GM19468 (cell line): ENCODE measurements at regions not wholly inside any gene's neighbourhood (a gene's known extent, or its start where the extent isn't known, plus 50 kb on each side); places are given as distances from the start of the nearest gene placed in this dataset.

Experiments
- ATAC-seq: cut with Tn5 transposase; IDR thresholded peaks from one replicate; pipeline ENCODE4 v1.9.1; 2021; ENCODE audit warnings: mild to moderate bottlenecking, moderate library complexity, moderate number of reproducible peaks; ENCODE audit not compliant: unreplicated experiment; ENCODE audit errors: extremely low read depth

DNA sequence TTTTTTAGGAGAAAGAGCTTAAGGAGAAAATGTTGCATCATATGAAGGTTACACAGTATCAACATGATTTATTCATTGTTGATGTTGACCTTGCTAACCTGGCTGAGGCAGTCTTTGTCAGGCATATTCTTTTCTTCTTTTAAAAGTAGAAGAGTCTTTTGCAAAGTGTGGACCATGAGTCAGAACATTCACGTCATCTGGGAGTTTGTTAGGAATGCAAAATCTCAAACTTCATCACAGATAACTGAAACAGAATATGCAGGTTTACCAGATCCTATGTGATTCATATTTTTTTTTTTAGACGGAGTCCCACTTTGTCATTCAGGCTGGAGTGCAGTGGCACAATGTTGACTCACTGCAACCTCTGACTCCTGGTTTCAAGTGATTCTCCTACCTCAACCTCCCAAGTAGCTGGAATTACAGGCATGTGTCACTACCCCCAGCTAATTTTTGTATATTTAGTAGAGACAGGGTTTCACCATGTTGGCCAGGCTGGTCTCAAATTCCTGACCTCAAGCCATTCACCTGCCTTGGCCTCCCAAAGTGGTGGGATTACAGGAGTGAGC, 530.4 kb upstream of the BTBD3 start:
- ATAC-seq = no peak

DNA sequence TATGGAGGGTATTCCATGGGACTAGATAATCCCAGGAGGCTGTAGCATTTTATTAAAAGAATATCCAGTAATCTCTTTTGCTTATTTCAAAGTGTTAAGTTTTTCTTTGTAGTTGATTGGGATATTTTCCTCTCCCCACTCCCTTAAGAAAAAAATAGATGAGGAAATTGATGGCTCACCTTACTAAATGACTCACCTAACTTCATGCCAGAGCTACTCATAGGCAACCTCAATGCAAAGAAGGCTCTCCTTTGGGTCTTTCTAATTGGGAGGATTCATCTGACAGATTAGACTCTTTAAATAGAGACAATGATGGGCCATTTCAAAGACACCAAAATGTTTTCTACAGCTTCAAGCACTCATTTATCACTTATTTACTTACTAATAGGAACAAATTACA, 528.5 kb upstream of the BTBD3 start:
- ATAC-seq = no peak

DNA sequence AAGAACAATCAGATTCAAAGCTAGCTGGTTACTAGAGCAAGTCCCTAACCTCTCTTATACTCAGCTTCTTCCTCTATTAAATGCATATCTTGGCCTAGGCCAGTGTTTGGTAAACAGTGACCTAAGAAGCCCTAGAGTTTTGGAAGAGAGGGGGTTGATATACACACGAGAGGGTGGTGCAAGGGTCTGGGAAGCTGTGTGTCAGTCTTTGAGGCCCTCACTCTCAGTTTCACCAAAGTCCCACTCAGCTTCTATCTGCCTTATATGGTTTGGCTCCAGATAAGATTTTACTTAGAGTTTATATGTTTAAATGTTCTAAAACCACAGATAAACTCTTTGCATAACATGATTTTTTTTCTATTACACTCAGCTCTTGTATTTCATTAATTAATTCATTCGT, 526.1 kb upstream of the BTBD3 start:
- ATAC-seq = no peak

DNA sequence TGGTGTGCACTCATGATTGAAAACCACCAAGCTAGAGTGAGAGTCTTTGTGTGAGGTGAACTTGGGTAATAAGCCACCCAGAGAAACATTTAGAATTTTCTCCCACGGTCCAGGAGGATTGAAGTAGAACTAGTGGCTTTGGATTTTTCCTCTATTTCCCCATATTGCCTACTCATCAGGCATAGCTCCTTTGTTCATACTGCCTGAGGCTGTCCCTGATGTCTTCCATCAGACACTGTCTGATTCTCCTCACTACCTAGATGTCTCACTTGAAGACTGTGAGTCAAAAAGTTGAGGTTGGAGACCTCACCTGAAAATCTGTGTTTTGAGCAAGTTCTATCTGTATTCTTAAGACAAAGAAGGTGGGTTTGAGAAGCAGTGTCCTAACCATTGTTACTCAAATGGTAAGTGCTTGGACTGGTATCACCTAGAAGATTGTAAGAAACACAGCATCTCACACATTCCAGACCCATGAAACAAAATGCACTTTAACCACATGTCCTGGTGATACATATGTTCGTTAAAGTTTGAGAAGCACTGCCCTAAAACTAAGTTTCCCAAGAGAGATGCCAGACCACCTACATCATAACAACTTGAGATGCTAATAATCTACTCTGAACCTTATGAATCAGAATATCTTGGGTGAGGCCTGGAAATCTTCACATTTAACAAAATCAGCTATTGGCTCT, 523.4 kb upstream of the BTBD3 start:
- ATAC-seq = no peak

DNA sequence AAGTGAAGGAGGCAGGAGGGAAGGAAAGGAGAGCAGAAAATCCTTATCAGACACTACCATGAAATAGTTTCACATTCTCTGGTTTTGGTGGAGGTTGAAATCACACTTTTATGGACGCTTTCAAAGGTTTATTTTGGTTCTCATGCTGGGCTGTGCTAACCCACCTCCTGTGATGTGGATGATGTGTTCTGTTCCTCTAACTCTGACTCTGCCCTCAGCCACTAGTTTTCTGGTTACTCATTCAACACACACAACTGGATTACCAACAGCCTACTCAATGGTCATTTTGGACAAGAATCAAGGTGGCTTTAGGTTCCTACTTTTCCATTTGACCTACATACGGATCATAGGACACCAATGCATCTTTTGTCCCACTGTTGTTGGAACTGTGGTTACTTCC, 522.1 kb upstream of the BTBD3 start:
- ATAC-seq = no peak

DNA sequence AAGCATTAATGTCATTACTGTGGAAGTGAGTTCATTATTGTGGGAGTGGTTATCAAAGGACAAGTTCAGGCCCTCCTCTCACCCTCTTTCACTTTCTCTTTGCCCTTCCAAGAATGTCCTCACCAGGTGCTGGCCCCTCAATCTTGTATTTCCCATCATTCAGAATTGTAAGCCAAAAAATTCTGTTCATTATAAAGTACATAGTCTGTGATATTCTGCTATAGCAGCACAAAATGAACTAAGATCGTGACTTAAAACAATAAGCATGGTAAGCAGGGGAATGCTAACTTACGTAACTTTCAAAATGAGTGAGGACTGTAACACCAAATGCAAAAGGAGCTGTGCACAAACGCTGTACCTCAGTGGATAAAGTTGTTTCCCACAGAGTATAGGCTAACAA, 515.7 kb upstream of the BTBD3 start:
- ATAC-seq = no peak

DNA sequence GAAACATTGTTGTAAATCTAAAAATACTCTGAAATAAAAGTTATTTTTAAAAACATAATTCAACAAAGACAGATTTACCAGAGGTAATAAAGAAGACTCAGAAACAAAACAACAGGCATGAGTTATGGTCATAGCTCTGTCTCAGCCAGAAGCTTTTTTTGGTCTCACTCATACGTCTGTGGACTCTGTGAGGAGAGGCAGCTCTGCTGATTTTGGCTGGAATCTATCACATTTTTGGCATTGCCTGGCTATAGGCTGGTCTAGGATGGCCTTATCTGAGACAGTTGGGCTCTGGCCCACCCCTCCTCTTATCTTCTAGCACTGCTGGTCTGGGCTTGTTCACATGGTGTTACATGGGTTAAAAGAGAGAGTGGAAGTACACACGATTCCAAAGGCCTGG, 514.0 kb upstream of the BTBD3 start:
- no peak for ATAC-seq

DNA sequence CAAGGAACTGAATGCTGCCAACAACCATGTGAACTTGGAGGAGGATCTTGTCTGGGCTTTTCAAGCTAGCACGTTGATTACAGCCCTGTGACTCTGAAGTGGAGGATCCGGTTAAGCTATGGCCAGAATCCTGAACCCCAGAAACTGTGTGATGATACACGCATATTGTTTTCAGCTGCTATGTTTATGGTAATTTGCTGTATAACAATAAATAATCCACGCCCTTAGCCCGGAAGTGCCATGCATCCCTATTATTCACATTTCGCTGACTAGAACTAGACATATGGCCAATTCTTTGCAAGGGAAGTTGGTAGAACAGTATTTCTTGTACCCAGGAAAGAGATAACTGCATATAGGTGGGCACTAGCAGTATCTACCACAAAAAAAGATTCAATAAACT, 510.8 kb upstream of the BTBD3 start:
- ATAC-seq = no peak

DNA sequence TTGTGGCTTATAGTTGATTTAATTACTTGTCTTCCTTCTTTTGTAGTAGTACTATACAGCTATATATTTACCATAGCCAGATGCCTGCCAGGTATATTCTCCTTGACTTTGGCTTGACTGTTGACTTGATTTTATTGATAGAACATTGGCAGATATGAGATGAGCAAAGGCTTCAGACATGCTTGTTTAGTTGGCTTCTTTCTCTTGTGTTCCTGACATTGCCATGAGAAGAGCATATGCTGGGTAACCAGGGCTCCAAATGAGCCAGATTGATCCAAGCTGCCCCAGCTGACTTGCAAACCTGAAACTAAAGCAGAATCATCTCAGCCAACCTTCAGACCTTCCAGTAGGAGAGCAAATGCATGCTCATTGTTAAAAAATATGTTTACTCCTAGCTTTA, 508.1 kb upstream of the BTBD3 start:
- ATAC-seq = no peak

DNA sequence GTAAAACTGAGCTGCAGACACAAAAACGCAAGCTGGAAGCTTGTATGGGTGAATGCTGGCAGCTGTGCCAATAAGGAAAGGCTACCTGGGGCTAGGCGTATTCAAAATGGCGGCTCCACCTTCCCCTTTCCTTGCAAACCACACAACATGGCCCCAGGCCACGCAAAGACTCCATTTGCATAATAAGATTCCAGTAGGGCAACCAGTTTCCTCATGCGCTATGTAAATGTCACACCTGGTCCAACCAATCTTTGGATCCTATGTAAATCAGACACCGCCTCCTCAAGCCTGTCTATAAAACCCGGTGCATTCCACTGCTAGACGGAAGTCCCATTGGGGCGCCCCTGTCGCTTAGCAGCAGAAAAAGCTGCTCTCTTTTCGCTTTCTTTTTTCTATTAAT, 505.9 kb upstream of the BTBD3 start:
- ATAC-seq = no peak

DNA sequence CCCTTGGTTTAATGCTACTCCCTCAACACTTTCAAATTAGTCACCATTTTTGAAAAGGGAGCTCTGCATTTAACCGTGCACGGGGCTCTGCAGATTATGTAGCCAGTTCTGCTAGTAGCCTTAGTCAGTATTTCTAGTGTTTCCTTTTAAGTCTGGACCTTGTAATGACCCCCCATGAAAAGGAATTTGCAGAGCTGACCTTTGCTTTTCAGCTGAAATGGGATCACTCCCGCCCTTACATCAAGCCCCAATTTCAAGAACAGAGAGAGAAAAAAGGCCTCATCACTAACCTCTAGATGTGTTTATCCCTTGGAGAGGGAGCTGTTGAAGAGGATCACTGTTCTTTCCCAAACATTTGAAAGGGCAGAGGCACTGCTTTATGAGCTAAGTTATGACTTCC, 490.7 kb upstream of the BTBD3 start:
- ATAC-seq = no peak

DNA sequence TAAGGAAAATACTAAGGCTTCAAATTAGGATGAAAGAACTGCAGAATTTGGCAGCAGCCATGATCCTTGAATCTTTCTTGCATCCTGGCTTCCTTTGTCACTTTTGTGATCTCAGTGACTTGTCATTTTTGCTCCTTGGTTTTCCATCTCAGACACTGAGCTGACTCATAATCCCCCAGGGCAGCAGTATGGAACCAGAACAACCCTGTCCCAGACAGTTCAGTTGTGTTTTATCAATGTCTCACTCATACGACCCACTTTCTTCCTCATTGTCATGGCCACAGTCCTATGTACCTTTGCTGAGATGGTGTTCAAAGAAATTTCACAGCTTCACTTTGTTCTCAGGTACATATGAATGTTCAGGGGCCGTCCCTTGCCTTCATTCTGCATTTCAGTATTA, 488.5 kb upstream of the BTBD3 start:
- ATAC-seq = no peak

DNA sequence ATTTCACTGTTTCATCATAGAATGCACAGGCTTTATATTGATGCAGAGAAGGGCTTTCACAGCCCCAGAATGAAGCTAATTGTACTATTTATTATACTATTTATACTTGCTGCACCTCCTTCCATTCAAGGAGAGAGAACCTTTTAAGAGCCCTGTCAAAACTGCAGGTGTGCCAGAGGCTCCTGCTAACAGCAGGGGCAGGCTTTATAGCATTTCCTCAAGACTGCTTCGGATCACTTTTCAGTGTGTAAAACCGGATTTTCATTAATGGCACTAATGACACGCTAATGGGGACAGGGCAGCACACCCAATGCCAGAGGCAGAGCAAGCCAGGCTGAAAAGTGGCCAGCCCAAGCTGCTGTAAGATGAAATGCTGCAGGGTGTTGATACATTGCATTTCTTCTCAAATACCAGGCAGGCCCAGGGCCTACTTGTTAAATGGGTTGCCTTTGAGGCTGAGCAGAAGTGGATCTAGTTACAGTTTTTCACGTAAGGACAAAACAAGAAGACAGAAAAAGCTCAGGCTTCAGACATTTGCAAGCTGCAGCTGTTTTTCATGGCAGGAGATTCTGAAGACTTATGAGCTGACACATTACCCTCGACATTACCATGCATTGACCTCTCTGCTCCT, 487.7 kb upstream of the BTBD3 start:
- ATAC-seq = no peak

DNA sequence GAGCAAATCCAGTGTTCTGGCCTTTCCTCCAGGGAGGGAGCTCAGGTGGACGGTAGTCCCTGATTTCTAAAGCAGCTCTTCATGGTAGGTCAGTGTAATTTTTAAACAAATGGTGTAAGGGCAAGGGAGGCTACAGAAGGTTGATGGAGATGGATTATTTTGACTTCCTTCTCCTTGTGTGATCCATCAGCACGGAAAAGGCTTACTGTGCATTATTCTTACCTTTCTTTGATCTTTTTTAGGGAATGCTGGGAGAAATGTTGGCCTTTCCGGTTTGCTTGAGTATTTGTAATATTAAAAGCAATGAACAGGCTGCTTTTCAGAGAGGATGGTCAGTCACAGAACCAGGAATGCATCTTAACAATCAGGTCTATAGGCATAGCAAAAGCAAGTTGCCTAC, 487.0 kb upstream of the BTBD3 start:
- ATAC-seq = no peak

DNA sequence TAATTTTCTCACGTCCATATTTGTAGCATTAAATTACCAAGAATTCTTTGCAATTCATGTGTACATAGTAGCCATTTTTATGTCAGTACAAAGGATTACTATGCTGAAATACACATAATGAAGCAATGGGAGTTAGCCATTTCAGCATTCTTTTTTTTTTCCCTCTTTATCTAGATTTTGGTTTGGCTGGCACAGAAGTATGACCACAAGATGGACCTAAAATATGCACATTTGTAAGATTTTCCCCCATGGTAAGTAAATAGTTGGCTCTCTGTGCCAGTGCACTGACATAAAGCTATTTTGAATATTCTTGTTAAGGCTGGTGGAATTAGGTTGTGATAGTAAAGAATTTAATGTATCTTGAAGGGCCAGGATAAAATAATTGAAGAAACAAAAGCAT, 486.1 kb upstream of the BTBD3 start:
- ATAC-seq = no peak

DNA sequence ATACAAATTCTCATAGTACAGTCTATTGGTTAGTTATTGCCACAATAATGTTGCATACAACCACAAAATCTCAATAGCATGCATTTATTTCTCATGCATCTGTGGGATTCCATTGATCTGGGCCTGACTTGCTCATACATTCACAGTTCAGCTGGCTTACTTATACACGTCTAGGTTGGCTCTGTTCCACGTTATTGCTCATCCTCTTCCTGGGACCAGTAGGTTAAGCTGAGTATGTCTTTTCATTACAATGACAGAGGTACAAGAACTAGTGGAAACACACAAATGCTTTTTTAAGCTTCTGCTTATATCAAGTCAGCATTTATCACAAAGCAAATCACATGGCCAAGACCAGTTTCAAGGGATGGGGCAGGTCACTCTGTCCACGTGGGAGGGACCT, 485.3 kb upstream of the BTBD3 start:
- no peak for ATAC-seq

DNA sequence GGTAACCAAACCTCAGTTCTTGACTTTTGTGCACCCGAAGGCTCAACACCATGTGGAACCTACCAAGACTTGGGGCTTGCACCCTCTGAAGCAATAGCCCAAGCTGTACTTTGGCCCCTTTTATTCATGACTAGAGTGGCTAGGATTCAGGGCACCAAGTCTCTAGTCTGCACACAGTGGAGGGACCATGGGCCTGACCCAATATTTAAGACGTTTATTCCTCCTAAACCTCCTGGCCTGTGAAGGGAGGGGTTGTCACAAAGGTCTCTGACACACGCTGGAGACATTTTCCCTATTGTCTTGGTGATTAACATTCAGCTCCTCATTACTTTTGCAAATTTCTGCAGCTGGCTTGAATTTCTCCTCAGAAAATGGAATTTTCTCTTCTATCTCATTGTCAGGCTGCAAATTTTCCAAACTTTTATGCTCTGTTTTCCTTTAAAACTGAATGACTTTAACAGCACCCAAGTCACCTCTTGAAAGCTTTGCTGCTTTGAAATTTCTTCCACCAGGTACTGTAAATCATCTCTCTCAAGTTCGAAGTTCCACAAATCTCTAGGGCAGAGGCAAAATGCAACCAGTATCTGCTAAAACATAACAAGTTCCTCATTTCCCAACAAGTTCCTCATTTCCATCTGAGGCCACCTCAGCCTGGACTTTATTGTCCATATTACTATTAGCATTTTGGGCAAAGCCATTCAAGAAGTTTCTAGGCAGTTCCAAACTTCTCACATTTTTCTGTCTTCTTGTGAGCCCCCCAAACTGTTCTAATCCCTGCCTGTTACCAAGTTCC, 481.4 kb upstream of the BTBD3 start:
- no peak for ATAC-seq

DNA sequence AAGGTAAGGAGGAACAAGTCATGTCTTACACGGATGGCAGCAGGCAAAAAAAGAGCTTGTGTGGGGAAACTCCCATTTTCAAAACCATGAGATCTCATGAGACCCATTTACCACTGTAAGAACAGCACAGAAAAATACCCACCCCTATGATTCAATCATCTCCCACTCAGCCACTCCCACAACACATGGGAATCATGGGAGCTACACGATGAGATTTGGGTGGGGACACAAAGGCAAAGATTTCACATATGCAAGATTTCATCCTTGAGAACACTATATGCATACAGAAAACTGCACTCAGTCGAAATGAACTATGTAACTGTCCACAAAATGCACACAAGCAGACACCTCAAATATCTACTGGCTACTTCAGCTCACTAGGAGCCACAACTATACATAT, 480.6 kb upstream of the BTBD3 start:
- ATAC-seq = no peak

DNA sequence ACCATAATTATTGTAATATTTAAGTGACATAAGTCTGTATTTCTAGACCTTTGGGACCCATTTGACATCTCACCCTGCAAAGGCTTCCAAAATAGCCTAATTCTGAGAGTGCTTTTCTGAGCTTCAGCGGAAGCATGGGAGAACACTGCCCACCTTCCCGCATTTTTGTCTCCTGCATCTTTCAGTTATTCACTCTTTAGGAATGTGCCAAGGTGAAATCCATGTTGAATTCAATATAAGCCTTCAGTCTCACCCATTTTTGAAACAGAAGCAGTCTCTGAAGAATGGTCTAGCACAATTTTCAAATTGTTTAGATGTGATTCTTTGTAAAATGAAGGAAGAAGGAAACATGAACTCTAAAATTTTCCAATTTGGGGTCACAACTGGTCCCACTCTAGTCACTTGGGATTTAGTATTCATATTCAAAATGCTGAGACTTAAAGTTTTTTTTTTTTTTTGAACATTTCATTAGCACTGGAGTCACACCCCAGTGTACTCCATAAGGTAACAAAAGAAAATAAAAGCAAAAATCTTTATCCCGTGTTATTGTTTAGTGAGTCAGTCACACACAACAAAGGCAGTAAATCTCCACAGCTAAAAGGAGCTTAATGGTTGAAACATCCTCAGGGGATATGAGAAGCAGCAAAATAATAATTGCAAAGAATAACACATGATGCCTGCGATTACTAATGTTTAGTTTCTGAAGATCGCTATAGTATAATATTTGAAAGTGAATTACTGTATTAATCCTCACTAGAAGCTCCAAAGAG, 479.9 kb upstream of the BTBD3 start:
- ATAC-seq = no peak

DNA sequence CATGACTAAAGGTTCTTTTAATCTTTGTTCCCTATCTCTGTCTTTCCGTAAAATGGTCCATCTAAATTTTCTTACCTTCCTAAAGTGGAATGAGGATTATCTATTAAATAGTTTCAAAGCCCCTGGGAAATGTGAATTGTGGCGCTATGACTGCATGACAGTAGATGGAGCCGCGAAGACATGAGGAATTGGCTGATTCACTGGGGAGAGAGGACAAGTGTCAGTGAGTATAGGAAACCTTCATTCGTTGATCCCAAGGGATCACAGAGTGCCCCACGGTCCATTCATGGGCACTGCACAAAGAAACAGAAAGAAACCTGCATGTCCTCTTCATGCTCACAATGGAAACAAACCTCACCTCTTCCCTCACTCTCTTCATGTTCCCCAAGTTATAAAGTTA, 479.3 kb upstream of the BTBD3 start:
- ATAC-seq = no peak
